Right lobe of liver (tissue), 4 donors: ENCODE measurements at regions not wholly inside any gene's neighbourhood (a gene's known extent, or its start where the extent isn't known, plus 50 kb on each side); places are given as distances from the start of the nearest gene placed in this dataset.

Experiments used
- CTCF ChIP-seq, 4 donors: fragments of 200-600 bp in 3 of 4; fragments of 450-650 bp in 1 of 4; IDR thresholded peaks; one replicate each; pipeline versions ENCODE4 v1.5.1 to v1.8.0; 2016 to 2022; ENCODE audit warnings: antibody characterized with exemption in 4 of 4, mild to moderate bottlenecking in 2 of 4
- POLR2A ChIP-seq: fragments of 450-650 bp; IDR thresholded peaks from one replicate; pipeline ENCODE4 v1.6.1; 2017; ENCODE audit warnings: antibody characterized with exemption, mild to moderate bottlenecking
- donor health status: DM: no; HTN: no; CAD: no.
- donor health status: DM: no; HTN: no; CAD: no.
- donor health status: DM: no; HTN: yes; CAD: no.

- TF ChIP-seq CTCF (IDR thresholded peaks at IDR 0.05) (no peak), POLR2A (no peak)
These were observed 74.3 kb upstream of the SALL3 start for GRCh38 chr18:78905334-78905733.
